HG03025 (cell line): ENCODE measurements at regions not wholly inside any gene's neighbourhood (a gene's known extent, or its start where the extent isn't known, plus 50 kb on each side); places are given as distances from the start of the nearest gene placed in this dataset.
"Not testable (repeated sequence)": the region's sequence is repeated elsewhere in the genome, so short reads cannot be mapped to it uniquely, and the experiment has no call there.

Source experiments
- ATAC-seq: cut with Tn5 transposase; IDR thresholded peaks from one replicate; pipeline ENCODE4 v1.9.1; 2021; ENCODE audit warnings: mild to moderate bottlenecking, moderate library complexity; ENCODE audit not compliant: unreplicated experiment, low FRiP score

- ATAC-seq = not testable (repeated sequence)
These were observed 1252.2 kb downstream of the STIM2 start for GRCh38 chr4:28112691-28113335.

GRCh38 chr4:28113586-28113985 is 1252.9 kb downstream of the STIM2 start:
- ATAC-seq = not testable (repeated sequence)

- not testable (repeated sequence) for ATAC-seq
These were observed 1256.0 kb downstream of the STIM2 start for GRCh38 chr4:28116526-28117083.

- no peak for ATAC-seq
These were observed 1256.5 kb downstream of the STIM2 start for GRCh38 chr4:28117084-28117682.

GRCh38 chr4:28146191-28146590 is 1285.5 kb downstream of the STIM2 start:
- ATAC-seq = no peak

GRCh38 chr4:28148221-28148620 is 1287.6 kb downstream of the STIM2 start:
- ATAC-seq = no peak

GRCh38 chr4:28149762-28150161 is 1289.1 kb downstream of the STIM2 start:
- no peak for ATAC-seq

- no peak for ATAC-seq
These were observed 1290.7 kb downstream of the STIM2 start for GRCh38 chr4:28151314-28151713.

GRCh38 chr4:28167411-28167810 is 1306.8 kb downstream of the STIM2 start:
- no peak for ATAC-seq

- no peak for ATAC-seq
These were observed 1316.3 kb downstream of the STIM2 start for GRCh38 chr4:28176942-28177341.

- no peak for ATAC-seq
These were observed 1317.0 kb downstream of the STIM2 start for GRCh38 chr4:28177641-28178040.

GRCh38 chr4:28179126-28179525 is 1318.5 kb downstream of the STIM2 start:
- no peak for ATAC-seq

- no peak for ATAC-seq
These were observed 1348.8 kb downstream of the STIM2 start for GRCh38 chr4:28209371-28209924.

- ATAC-seq = no peak
These were observed 1351.2 kb downstream of the STIM2 start for GRCh38 chr4:28211676-28212470.

GRCh38 chr4:28221536-28221935 is 1360.9 kb downstream of the STIM2 start:
- no peak for ATAC-seq

GRCh38 chr4:28225050-28225449 is 1364.4 kb downstream of the STIM2 start:
- no peak for ATAC-seq

GRCh38 chr4:28225689-28226353 is 1365.2 kb downstream of the STIM2 start:
- ATAC-seq = no peak

- ATAC-seq = no peak
These were observed 1366.3 kb downstream of the STIM2 start for GRCh38 chr4:28226962-28227361.

GRCh38 chr4:28227764-28228163 is 1367.1 kb downstream of the STIM2 start:
- no peak for ATAC-seq
